ENCODE measurements at regions not wholly inside any gene's neighbourhood (a gene's known extent, or its start where the extent isn't known, plus 50 kb on each side); places are given as distances from the start of the nearest gene placed in this dataset.
A peak's percentile ranks its signal among the peaks of the same experiment; 100 is the strongest.

GRCh38 chr9:31146485-31147166 is 1237.8 kb upstream of the ACO1 start:
- Histone ChIP-seq H3K9me3 (no peaks in the 10 kb centered on the region), H3K36me3 (no peaks in the 10 kb centered on the region), H3K27me3 (no peaks in the 10 kb centered on the region), H3K4me3 (ENCODE audit: low read depth, low read length) (no peak overlapping the region), H3K4me1 (no peaks in the 10 kb centered on the region; the same call in none of the 2 replicates)
- TF ChIP-seq CTCF (IDR thresholded peaks at IDR 0.05; ENCODE audit: low read depth, low read length): no peak
- no peak for DNase-seq

- Histone ChIP-seq H3K27me3 (no peaks in the 10 kb centered on the region), H3K4me1 (no peaks in the 10 kb centered on the region), H3K4me3 (ENCODE audit: low read depth, low read length) (no peak overlapping the region), H3K9me3 (no peaks in the 10 kb centered on the region), H3K36me3 (no peaks in the 10 kb centered on the region)
- no peak for TF ChIP-seq CTCF (IDR thresholded peaks at IDR 0.05; ENCODE audit: low read depth, low read length)
- no peak for DNase-seq
These were observed 1231.1 kb upstream of the ACO1 start for GRCh38 chr9:31153250-31153840.

- TF ChIP-seq CTCF (IDR thresholded peaks at IDR 0.05; ENCODE audit: low read depth, low read length): no peak
- peak; percentile 70 for DNase-seq
- no peak overlapping the region for H3K4me3 ChIP-seq (ENCODE audit: low read depth, low read length)
- no peaks in the 10 kb centered on the region; the same call in 1 of the 2 replicates for H3K4me1 ChIP-seq
- H3K36me3 ChIP-seq: no peaks in the 10 kb centered on the region
- no peaks in the 10 kb centered on the region for H3K9me3 ChIP-seq
- no peaks in the 10 kb centered on the region for H3K27me3 ChIP-seq
These were observed 1217.9 kb upstream of the ACO1 start for GRCh38 chr9:31166516-31166915.

GRCh38 chr9:31168161-31168560 is 1216.3 kb upstream of the ACO1 start:
- H3K4me3 ChIP-seq (ENCODE audit: low read depth, low read length): no peak overlapping the region
- no peaks in the 10 kb centered on the region for H3K27me3 ChIP-seq
- H3K9me3 ChIP-seq: no peaks in the 10 kb centered on the region
- no peaks in the 10 kb centered on the region; the same call in 1 of the 2 replicates for H3K4me1 ChIP-seq
- no peak for DNase-seq
- no peak for TF ChIP-seq CTCF (IDR thresholded peaks at IDR 0.05; ENCODE audit: low read depth, low read length)
- no peaks in the 10 kb centered on the region for H3K36me3 ChIP-seq

GRCh38 chr9:31174681-31175080 is 1209.8 kb upstream of the ACO1 start:
- Histone ChIP-seq H3K36me3 (no peaks in the 10 kb centered on the region), H3K4me1 (no peaks in the 10 kb centered on the region; the same call in 1 of the 2 replicates), H3K4me3 (ENCODE audit: low read depth, low read length) (no peak overlapping the region), H3K9me3 (no peaks in the 10 kb centered on the region), H3K27me3 (no peaks in the 10 kb centered on the region)
- DNase-seq: no peak
- TF ChIP-seq CTCF (IDR thresholded peaks at IDR 0.05; ENCODE audit: low read depth, low read length): no peak

GRCh38 chr9:31183866-31184265 is 1200.6 kb upstream of the ACO1 start:
- Histone ChIP-seq H3K27me3 (no peaks in the 10 kb centered on the region), H3K9me3 (no peaks in the 10 kb centered on the region), H3K36me3 (no peaks in the 10 kb centered on the region), H3K4me3 (ENCODE audit: low read depth, low read length) (no peak overlapping the region), H3K4me1 (no peaks in the 10 kb centered on the region)
- no peak for DNase-seq
- TF ChIP-seq CTCF (IDR thresholded peaks at IDR 0.05; ENCODE audit: low read depth, low read length): no peak
